OCI-LY7 (cell line): ENCODE measurements at regions not wholly inside any gene's neighbourhood (a gene's known extent, or its start where the extent isn't known, plus 50 kb on each side); places are given as distances from the start of the nearest gene placed in this dataset.

ENCODE experiments used
- BruUV-seq: library from RNA; stranded (reverse); fragments of 400-500 nt; replicated peaks from 2 replicates; lab custom pipeline; 2021; lab: Mats Ljungman, UMichigan
- CTCF ChIA-PET: fragments of 300-600 bp; sonication (Branson Sonifier 250); formaldehyde crosslinking; loops from one replicate; lab custom pipeline; 2022; ENCODE audit warnings: antibody characterized with exemption; ENCODE audit not compliant: unreplicated experiment; lab: Charles Lee
- POLR2A ChIA-PET: fragments of 300-600 bp; sonication (Branson Sonifier 250); formaldehyde crosslinking; loops from one replicate; lab custom pipeline; 2022; ENCODE audit warnings: antibody characterized with exemption; lab: Charles Lee
- DNase-seq: peaks from one replicate; pipeline ENCODE4 v3.0.0-alpha.2; 2015; ENCODE audit warnings: low spot score
- H2AFZ ChIP-seq: fragments of 200-600 bp; sonication (generic), shearing (Covaris generic); 2 replicates; pipeline ENCODE4 v1.6.1; 2014; ENCODE audit warnings: mild to moderate bottlenecking, antibody characterized with exemption, low read length, moderate library complexity
- H3K27ac ChIP-seq: fragments of 200-600 bp; sonication (generic); 2 replicates; pipeline ENCODE4 v1.5.1; 2014; ENCODE audit warnings: mixed run types, low read depth, mild to moderate bottlenecking, moderate library complexity, low read length, inconsistent platforms; ENCODE audit not compliant: poor library complexity, severe bottlenecking
- H3K36me3 ChIP-seq: fragments of 200-600 bp; sonication (generic); 2 replicates; pipeline ENCODE4 v1.6.1; 2014; ENCODE audit warnings: mild to moderate bottlenecking, antibody characterized with exemption, low read length, moderate library complexity, mixed read lengths; ENCODE audit not compliant: insufficient read depth
- H3K4me1 ChIP-seq: fragments of 200-600 bp; sonication (generic); 2 replicates; pipeline ENCODE4 v1.5.1; 2014; ENCODE audit warnings: mild to moderate bottlenecking, low read length; ENCODE audit not compliant: insufficient read depth, poor library complexity, severe bottlenecking
- H3K4me2 ChIP-seq: fragments of 200-600 bp; sonication (generic); 2 replicates; pipeline ENCODE4 v1.6.1; 2014; ENCODE audit warnings: mild to moderate bottlenecking, low read length
- H3K4me3 ChIP-seq: fragments of 200-600 bp; sonication (generic); 2 replicates; pipeline ENCODE4 v1.5.1; 2014; ENCODE audit warnings: mild to moderate bottlenecking, low read depth, low read length; ENCODE audit not compliant: poor library complexity, severe bottlenecking
- H3K79me2 ChIP-seq: fragments of 200-600 bp; sonication (generic); 2 replicates; pipeline ENCODE4 v1.6.1; 2016; ENCODE audit warnings: low read depth, mild to moderate bottlenecking, low read length, moderate library complexity, mixed read lengths; ENCODE audit not compliant: insufficient read depth
- H3K9me2 ChIP-seq: fragments of 200-600 bp; sonication (generic); 2 replicates; pipeline ENCODE4 v1.6.1; 2016; ENCODE audit warnings: mild to moderate bottlenecking, low read length, mixed read lengths; ENCODE audit not compliant: insufficient read depth
- H3K9me3 ChIP-seq: fragments of 200-600 bp; sonication (generic); 2 replicates; pipeline ENCODE4 v1.6.1; 2014; ENCODE audit warnings: mild to moderate bottlenecking, mixed run types, low read length, mixed read lengths
- H4K20me1 ChIP-seq: fragments of 200-600 bp; sonication (generic); 2 replicates; pipeline ENCODE4 v1.6.1; 2014; ENCODE audit warnings: mild to moderate bottlenecking, antibody characterized with exemption, low read length, moderate library complexity, mixed read lengths; ENCODE audit not compliant: insufficient read depth
- EZH2phosphoT487 ChIP-seq: fragments of 200-600 bp; sonication (generic); IDR thresholded peaks from 2 replicates; pipeline ENCODE4 v1.6.1; 2018; ENCODE audit warnings: low read depth, borderline replicate concordance, mild to moderate bottlenecking, mixed run types, antibody characterized with exemption, low read length, moderate library complexity, mixed read lengths
- intact Hi-C: fragments of 100-400 bp; cut with micrococcal nuclease; formaldehyde crosslinking; loops from one replicate; pipeline ENCODE4 v1.10.0; 2022; ENCODE audit not compliant: unreplicated experiment
- TF ChIP-seq, protein P1 (sequence below): fragments of 200-600 bp; sonication (generic); conservative IDR thresholded peaks from 2 replicates; pipeline ENCODE4 v1.5.1; 2014; ENCODE audit warnings: mild to moderate bottlenecking, antibody characterized with exemption, low read length, moderate library complexity, mixed read lengths

DNA sequence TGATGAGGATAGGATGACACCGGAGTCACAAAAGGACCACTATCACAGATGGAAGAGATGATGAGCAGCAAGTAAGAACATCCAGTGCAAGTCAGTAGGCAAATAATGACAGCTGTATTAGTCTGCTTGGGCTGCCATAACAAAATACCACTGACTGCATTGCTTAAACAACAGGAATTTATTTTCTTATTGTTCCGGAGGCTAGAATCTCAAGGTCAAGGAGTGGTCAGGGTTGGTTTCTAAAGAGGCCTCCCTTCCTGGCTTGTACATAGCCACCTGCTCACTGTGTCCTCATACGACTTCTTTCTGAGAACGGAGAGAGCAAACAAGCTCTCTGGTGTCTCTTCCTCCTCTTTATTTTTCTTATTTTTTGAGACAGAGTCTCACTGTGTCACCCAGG, 380.7 kb downstream of the PLOD2 start:
- Histone ChIP-seq H2AFZ (no peak overlapping the region), H3K36me3 (no peaks in the 10 kb centered on the region), H3K9me2 (no peaks in the 10 kb centered on the region), H3K4me1 (no peaks in the 10 kb centered on the region), H3K9me3 (no peaks in the 10 kb centered on the region), H4K20me1 (no peaks in the 10 kb centered on the region), H3K4me3 (no peak overlapping the region), H3K79me2 (no peaks in the 10 kb centered on the region), H3K4me2 (no peak overlapping the region), H3K27ac (no peak overlapping the region)
- DNase-seq: no peak
- intact Hi-C loops: no loop called here
- BruUV-seq: no TSS peak
- TF ChIP-seq, protein P1, sequence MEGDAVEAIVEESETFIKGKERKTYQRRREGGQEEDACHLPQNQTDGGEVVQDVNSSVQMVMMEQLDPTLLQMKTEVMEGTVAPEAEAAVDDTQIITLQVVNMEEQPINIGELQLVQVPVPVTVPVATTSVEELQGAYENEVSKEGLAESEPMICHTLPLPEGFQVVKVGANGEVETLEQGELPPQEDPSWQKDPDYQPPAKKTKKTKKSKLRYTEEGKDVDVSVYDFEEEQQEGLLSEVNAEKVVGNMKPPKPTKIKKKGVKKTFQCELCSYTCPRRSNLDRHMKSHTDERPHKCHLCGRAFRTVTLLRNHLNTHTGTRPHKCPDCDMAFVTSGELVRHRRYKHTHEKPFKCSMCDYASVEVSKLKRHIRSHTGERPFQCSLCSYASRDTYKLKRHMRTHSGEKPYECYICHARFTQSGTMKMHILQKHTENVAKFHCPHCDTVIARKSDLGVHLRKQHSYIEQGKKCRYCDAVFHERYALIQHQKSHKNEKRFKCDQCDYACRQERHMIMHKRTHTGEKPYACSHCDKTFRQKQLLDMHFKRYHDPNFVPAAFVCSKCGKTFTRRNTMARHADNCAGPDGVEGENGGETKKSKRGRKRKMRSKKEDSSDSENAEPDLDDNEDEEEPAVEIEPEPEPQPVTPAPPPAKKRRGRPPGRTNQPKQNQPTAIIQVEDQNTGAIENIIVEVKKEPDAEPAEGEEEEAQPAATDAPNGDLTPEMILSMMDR: no peak
- TF ChIP-seq EZH2phosphoT487: no peak
- ChIA-PET CTCF (no interaction called here), POLR2A (no interaction called here)

DNA sequence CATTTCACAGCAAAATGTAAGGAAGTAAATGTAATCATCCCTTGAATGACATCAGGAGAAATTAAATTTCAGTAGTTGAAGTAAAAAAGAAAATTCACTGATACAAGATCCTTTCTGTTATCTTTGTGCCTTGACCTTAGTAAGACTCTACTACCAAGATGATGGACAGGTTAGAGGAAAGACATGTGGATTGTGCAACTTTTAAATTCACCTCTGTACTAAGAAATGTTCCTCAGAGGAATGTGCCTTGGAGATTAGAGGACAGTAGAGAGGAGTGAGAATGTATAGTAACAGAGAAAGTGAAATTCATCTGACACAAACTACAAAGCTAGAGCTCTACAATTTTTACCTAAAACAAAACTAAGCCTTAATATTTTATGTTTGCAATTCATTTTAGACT, 375.3 kb downstream of the PLOD2 start:
- intact Hi-C loops: no loop called here
- no peak overlapping the region for H3K4me2 ChIP-seq
- no TSS peak for BruUV-seq
- H3K9me3 ChIP-seq: no peaks in the 10 kb centered on the region
- TF ChIP-seq, protein P1: no peak
- no peak for TF ChIP-seq EZH2phosphoT487
- no peak overlapping the region for H3K4me3 ChIP-seq
- ChIA-PET POLR2A (no interaction called here), CTCF (no interaction called here)
- no peaks in the 10 kb centered on the region for H3K9me2 ChIP-seq
- no peak overlapping the region for H2AFZ ChIP-seq
- no peaks in the 10 kb centered on the region for H3K4me1 ChIP-seq
- H3K36me3 ChIP-seq: no peaks in the 10 kb centered on the region
- DNase-seq: no peak
- H3K27ac ChIP-seq: no peak overlapping the region
- H3K79me2 ChIP-seq: no peaks in the 10 kb centered on the region
- H4K20me1 ChIP-seq: no peaks in the 10 kb centered on the region

DNA sequence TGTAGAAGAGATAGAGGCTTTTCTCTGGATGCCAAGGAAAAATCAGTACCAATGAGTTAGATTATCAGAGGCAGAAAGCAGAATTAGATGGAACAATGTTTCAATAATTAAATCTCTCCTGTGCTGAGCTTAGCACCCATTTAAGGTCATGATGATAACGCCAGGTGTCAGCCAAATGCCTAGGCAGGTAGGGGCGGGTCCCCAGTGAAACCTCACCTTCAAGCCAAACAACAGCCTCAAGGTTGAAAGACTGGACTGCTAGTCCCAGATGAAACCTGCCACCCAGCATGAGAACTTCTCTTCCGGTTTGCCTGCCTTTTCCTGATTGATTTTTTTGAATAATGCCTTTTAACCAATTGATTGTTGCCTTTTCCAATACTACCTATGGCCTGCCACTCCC, 363.0 kb downstream of the PLOD2 start:
- H3K79me2 ChIP-seq: no peaks in the 10 kb centered on the region
- CTCF ChIA-PET: no interaction called here
- DNase-seq: no peak
- POLR2A ChIA-PET: interaction anchor here (0.6 kb wide), 1 partner anchor 177 kb away, joined by 3 read pairs; no protein-coding TSS in a partner anchor
- no peak overlapping the region for H2AFZ ChIP-seq
- no peaks in the 10 kb centered on the region for H4K20me1 ChIP-seq
- H3K9me3 ChIP-seq: no peaks in the 10 kb centered on the region
- TF ChIP-seq, protein P1: no peak
- TF ChIP-seq EZH2phosphoT487: no peak
- no peak overlapping the region for H3K4me3 ChIP-seq
- BruUV-seq: no TSS peak
- no peak overlapping the region for H3K4me2 ChIP-seq
- intact Hi-C loops: no loop called here
- H3K4me1 ChIP-seq: no peaks in the 10 kb centered on the region
- no peaks in the 10 kb centered on the region for H3K9me2 ChIP-seq
- H3K36me3 ChIP-seq: no peaks in the 10 kb centered on the region
- no peak overlapping the region for H3K27ac ChIP-seq
